ENCODE measurements at regions not wholly inside any gene's neighbourhood (a gene's known extent, or its start where the extent isn't known, plus 50 kb on each side); places are given as distances from the start of the nearest gene placed in this dataset.

DNA sequence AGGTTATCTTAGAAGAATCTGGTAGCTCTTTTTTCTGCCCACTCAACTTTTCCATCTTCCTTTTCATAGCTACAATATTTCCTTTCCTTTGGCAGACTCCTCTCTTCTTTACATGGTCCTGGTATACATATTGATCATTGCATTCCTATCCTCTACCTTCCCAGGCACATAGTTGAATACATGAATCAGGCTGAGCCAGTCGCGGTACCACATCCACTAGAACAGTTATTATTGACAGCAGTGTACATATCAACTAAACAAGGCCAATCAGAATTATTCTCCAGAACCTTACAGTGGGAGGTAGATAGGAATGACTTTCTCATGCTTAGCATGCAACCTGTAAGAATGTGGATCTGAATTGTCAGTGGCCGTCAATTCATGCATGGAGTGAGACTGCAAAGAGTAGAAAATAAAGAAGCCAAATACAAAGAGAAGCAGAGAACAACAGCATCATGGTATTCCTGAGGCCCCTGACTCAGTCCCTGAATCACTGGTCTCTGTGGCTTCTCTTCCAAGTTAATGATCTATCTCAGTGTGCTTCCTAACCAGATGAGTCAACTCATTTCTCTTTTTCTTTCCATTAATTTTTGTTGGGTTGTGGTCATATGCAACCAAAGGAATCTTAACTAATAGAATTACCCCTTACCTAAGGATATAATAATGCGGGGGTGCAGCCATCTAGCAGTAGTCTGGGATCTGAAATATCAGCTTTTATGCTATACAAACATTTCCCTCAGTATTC lies 60.9 kb upstream of the DCBLD2 start:
- Mint-ChIP-seq H3K27ac (no peak overlapping the region), H3K27me3 (no peaks in the 10 kb centered on the region), H3K9me3 (ENCODE audit: low read depth) (no peaks in the 10 kb centered on the region), H3K4me3 (ENCODE audit: low read depth) (no peak overlapping the region), H3K4me1 (ENCODE audit: low read depth) (no peaks in the 10 kb centered on the region), H3K36me3 (ENCODE audit: insufficient read depth) (no peaks in the 10 kb centered on the region)
- no peak for DNase-seq (ENCODE audit: low spot score, unreplicated experiment)
- TF ChIP-seq, protein P1, sequence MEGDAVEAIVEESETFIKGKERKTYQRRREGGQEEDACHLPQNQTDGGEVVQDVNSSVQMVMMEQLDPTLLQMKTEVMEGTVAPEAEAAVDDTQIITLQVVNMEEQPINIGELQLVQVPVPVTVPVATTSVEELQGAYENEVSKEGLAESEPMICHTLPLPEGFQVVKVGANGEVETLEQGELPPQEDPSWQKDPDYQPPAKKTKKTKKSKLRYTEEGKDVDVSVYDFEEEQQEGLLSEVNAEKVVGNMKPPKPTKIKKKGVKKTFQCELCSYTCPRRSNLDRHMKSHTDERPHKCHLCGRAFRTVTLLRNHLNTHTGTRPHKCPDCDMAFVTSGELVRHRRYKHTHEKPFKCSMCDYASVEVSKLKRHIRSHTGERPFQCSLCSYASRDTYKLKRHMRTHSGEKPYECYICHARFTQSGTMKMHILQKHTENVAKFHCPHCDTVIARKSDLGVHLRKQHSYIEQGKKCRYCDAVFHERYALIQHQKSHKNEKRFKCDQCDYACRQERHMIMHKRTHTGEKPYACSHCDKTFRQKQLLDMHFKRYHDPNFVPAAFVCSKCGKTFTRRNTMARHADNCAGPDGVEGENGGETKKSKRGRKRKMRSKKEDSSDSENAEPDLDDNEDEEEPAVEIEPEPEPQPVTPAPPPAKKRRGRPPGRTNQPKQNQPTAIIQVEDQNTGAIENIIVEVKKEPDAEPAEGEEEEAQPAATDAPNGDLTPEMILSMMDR (IDR thresholded peaks at IDR 0.05; ENCODE audit: unreplicated experiment): no peak

DNA sequence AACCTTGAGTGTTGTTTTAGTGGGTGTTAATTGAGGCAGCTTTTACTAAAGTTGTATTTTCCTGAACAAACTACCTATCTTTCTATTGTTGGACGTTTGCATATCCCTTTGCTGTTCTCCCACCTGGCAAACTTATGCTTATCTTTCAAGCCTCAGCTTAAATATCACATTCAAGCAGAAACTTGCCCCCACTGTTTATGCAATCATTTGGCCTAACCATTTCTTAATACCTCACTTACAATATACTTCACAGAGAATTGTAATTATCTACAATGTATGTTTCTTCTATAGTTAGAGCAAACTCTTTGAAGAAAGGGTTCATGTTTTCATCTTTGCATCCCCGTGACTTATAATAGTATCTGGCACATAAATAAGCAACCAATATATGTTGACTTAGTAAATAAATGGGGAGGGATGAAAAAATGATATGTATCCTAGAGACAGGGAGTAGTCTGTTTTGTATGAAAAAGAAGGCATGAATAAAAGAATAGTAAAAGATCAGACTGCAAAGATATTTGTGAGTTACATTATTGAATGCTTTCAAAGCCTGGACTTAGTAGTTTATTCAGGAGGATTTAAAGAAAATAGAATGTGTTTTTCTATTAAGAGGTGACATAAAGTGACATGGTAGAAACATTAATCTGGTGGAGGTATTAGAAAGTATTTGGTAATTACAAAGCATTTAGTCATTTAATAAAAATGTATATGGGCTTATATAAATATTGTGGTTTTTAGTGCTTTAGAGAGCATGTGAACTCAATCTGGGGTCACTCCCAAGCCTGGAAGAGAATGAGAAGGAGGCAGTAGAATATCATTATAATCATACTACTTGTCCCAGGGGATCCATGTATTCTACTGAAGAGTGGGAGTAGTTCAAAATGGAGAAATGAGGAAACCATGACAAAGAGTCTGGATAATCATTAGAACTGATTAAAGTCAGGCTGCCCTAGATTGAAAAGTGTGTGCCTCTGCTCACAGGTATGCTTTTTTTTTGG lies 60.0 kb upstream of the DCBLD2 start:
- Mint-ChIP-seq H3K27me3 (no peaks in the 10 kb centered on the region), H3K4me1 (ENCODE audit: low read depth) (no peaks in the 10 kb centered on the region), H3K4me3 (ENCODE audit: low read depth) (no peak overlapping the region), H3K36me3 (ENCODE audit: insufficient read depth) (no peaks in the 10 kb centered on the region), H3K9me3 (ENCODE audit: low read depth) (no peaks in the 10 kb centered on the region), H3K27ac (no peak overlapping the region)
- TF ChIP-seq, protein P1 (IDR thresholded peaks at IDR 0.05; ENCODE audit: unreplicated experiment): no peak
- DNase-seq (ENCODE audit: low spot score, unreplicated experiment): no peak

DNA sequence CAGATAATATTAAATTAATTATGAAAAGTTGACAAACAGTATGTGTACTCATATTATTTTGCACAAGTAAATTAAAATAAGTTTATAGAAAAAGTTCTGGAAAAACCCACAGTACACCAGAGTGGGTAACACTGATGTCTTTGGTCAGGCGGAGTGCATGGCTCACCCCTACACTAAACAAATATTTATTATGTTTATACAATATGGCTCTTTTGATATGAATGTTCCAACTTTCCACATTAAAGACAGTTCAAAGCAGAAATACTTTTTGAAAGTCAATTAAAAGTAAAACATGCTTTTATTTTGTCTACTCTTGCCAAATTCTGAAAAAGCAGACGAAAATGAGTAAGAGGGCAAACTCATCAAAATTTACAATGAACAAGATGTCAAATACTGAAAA lies 56.2 kb upstream of the DCBLD2 start:
- H3K27ac Mint-ChIP-seq: no peak overlapping the region
- DNase-seq (ENCODE audit: low spot score, unreplicated experiment): no peak
- H3K4me1 Mint-ChIP-seq (ENCODE audit: low read depth): no peaks in the 10 kb centered on the region
- H3K27me3 Mint-ChIP-seq: no peaks in the 10 kb centered on the region
- no peaks in the 10 kb centered on the region for H3K9me3 Mint-ChIP-seq (ENCODE audit: low read depth)
- no peaks in the 10 kb centered on the region for H3K36me3 Mint-ChIP-seq (ENCODE audit: insufficient read depth)
- TF ChIP-seq, protein P1 (IDR thresholded peaks at IDR 0.05; ENCODE audit: unreplicated experiment): no peak
- no peak overlapping the region for H3K4me3 Mint-ChIP-seq (ENCODE audit: low read depth)

DNA sequence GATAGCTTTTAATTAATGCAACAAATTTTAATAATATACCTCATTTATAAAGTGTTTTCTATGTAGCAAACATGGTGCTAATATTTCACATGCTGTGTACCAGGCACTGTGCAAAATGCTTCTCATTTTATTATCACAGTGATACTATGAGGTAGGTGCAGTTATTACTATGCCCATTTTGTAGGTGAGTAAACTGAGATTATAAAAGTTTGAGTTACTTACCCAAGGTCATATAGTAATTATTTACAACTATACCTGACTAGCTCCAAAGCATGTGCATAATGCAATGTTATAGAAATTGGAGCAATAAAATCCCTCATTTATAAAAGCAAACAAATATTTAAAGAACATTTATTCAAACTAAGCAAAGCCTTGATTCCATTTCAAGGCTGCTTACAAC lies 54.5 kb upstream of the DCBLD2 start:
- Mint-ChIP-seq H3K36me3 (ENCODE audit: insufficient read depth) (no peaks in the 10 kb centered on the region), H3K4me3 (ENCODE audit: low read depth) (no peak overlapping the region), H3K4me1 (ENCODE audit: low read depth) (no peaks in the 10 kb centered on the region), H3K27ac (no peak overlapping the region), H3K9me3 (ENCODE audit: low read depth) (no peaks in the 10 kb centered on the region), H3K27me3 (no peaks in the 10 kb centered on the region)
- TF ChIP-seq, protein P1 (IDR thresholded peaks at IDR 0.05; ENCODE audit: unreplicated experiment): no peak
- no peak for DNase-seq (ENCODE audit: low spot score, unreplicated experiment)

DNA sequence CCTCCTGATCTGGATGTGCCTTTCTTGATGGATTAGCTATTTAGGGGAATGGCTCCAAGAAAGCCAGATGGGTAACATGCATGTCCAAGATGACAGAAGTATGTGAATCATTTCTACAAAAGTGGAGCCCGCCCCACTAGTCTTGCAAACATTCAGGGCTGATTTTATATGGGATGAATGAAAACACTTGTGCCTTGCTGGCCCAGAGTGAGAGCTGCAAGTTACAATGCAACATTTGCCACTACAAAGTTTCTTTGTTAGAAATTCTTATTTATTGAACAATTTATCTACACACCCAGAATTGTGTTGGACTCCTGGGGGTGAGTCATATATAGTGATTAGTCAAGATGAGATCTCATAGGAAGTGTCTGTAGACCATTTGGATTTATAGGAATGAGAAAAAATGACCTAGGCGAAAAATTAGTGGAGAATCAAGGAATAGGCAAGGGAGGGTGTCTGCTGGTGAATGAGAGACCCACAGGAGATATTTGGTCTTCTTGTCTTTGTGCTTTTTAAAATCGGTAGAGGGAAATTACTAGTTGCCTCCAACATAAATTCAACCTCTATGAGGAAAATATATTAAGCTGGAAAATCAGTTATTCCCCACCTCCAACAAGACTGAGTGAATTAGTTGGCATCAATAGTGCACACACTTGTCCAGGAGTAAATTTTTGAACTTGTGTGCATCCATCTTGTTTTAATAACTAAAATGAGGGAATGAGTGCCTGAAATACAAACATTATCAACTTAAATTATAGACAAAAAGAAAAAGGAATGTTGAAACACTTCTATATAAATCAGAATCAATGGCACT lies 53.5 kb upstream of the DCBLD2 start:
- H3K27me3 Mint-ChIP-seq: no peaks in the 10 kb centered on the region
- DNase-seq (ENCODE audit: low spot score, unreplicated experiment): no peak
- H3K27ac Mint-ChIP-seq: no peak overlapping the region
- no peaks in the 10 kb centered on the region for H3K9me3 Mint-ChIP-seq (ENCODE audit: low read depth)
- TF ChIP-seq, protein P1 (IDR thresholded peaks at IDR 0.05; ENCODE audit: unreplicated experiment): no peak
- no peaks in the 10 kb centered on the region for H3K4me1 Mint-ChIP-seq (ENCODE audit: low read depth)
- no peak overlapping the region for H3K4me3 Mint-ChIP-seq (ENCODE audit: low read depth)
- no peaks in the 10 kb centered on the region for H3K36me3 Mint-ChIP-seq (ENCODE audit: insufficient read depth)

All from progenitor cell of endocrine pancreas (in vitro differentiated cells).